ENCODE measurements at regions not wholly inside any gene's neighbourhood (a gene's known extent, or its start where the extent isn't known, plus 50 kb on each side); places are given as distances from the start of the nearest gene placed in this dataset.

- H3K9me3 Mint-ChIP-seq (ENCODE audit: unreplicated experiment): peaks cover 1% of the 10 kb centered on the region
- H3K4me3 Mint-ChIP-seq (ENCODE audit: unreplicated experiment): no peak overlapping the region
- no peaks in the 10 kb centered on the region for H3K27me3 Mint-ChIP-seq (ENCODE audit: unreplicated experiment)
- H3K27ac Mint-ChIP-seq (ENCODE audit: unreplicated experiment): no peak overlapping the region
- no peaks in the 10 kb centered on the region for H3K4me1 Mint-ChIP-seq (ENCODE audit: low read depth, unreplicated experiment)
- H3K36me3 Mint-ChIP-seq (ENCODE audit: unreplicated experiment): no peaks in the 10 kb centered on the region
- no peak for DNase-seq
- TF ChIP-seq CTCF (IDR thresholded peaks at IDR 0.05; ENCODE audit: partially characterized antibody, unreplicated experiment): no peak
These were observed 269.4 kb downstream of the MYCN start for GRCh38 chr2:16209799-16210198.

- Mint-ChIP-seq H3K27me3 (ENCODE audit: unreplicated experiment) (no peaks in the 10 kb centered on the region), H3K4me1 (ENCODE audit: low read depth, unreplicated experiment) (no peaks in the 10 kb centered on the region), H3K4me3 (ENCODE audit: unreplicated experiment) (no peak overlapping the region), H3K27ac (ENCODE audit: unreplicated experiment) (no peak overlapping the region), H3K36me3 (ENCODE audit: unreplicated experiment) (no peaks in the 10 kb centered on the region), H3K9me3 (ENCODE audit: unreplicated experiment) (peaks cover 3% of the 10 kb centered on the region)
- TF ChIP-seq CTCF (IDR thresholded peaks at IDR 0.05; ENCODE audit: partially characterized antibody, unreplicated experiment): no peak
- no peak for DNase-seq
These were observed 268.6 kb downstream of the MYCN start for GRCh38 chr2:16208921-16209320.

- no peaks in the 10 kb centered on the region for H3K4me1 Mint-ChIP-seq (ENCODE audit: low read depth, unreplicated experiment)
- H3K9me3 Mint-ChIP-seq (ENCODE audit: unreplicated experiment): peaks cover 4% of the 10 kb centered on the region
- no peak overlapping the region for H3K4me3 Mint-ChIP-seq (ENCODE audit: unreplicated experiment)
- no peak overlapping the region for H3K27ac Mint-ChIP-seq (ENCODE audit: unreplicated experiment)
- no peaks in the 10 kb centered on the region for H3K27me3 Mint-ChIP-seq (ENCODE audit: unreplicated experiment)
- TF ChIP-seq CTCF (IDR thresholded peaks at IDR 0.05; ENCODE audit: partially characterized antibody, unreplicated experiment): no peak
- H3K36me3 Mint-ChIP-seq (ENCODE audit: unreplicated experiment): no peaks in the 10 kb centered on the region
- DNase-seq: no peak
These were observed 268.0 kb downstream of the MYCN start for GRCh38 chr2:16208241-16208797.

GRCh38 chr2:16207611-16208010 lies 267.3 kb downstream of the MYCN start:
- peaks cover 5% of the 10 kb centered on the region for H3K9me3 Mint-ChIP-seq (ENCODE audit: unreplicated experiment)
- no peak for TF ChIP-seq CTCF (IDR thresholded peaks at IDR 0.05; ENCODE audit: partially characterized antibody, unreplicated experiment)
- H3K4me1 Mint-ChIP-seq (ENCODE audit: low read depth, unreplicated experiment): no peaks in the 10 kb centered on the region

GRCh38 chr2:16207151-16207550 lies 266.8 kb downstream of the MYCN start:
- no peaks in the 10 kb centered on the region for H3K36me3 Mint-ChIP-seq (ENCODE audit: unreplicated experiment)
- TF ChIP-seq CTCF (IDR thresholded peaks at IDR 0.05; ENCODE audit: partially characterized antibody, unreplicated experiment): no peak
- peaks cover 5% of the 10 kb centered on the region for H3K9me3 Mint-ChIP-seq (ENCODE audit: unreplicated experiment)
- no peak overlapping the region for H3K27ac Mint-ChIP-seq (ENCODE audit: unreplicated experiment)
- DNase-seq: no peak
- no peak overlapping the region for H3K4me3 Mint-ChIP-seq (ENCODE audit: unreplicated experiment)
- H3K27me3 Mint-ChIP-seq (ENCODE audit: unreplicated experiment): no peaks in the 10 kb centered on the region
- no peaks in the 10 kb centered on the region for H3K4me1 Mint-ChIP-seq (ENCODE audit: low read depth, unreplicated experiment)

More at GRCh38 chr2:16207611-16208010, 267.3 kb downstream of the MYCN start:
- Mint-ChIP-seq H3K27me3 (ENCODE audit: unreplicated experiment) (no peaks in the 10 kb centered on the region), H3K4me3 (ENCODE audit: unreplicated experiment) (no peak overlapping the region), H3K27ac (ENCODE audit: unreplicated experiment) (no peak overlapping the region), H3K36me3 (ENCODE audit: unreplicated experiment) (no peaks in the 10 kb centered on the region)
- DNase-seq: no peak
